Retina (tissue), 1 donor: ENCODE measurements at regions not wholly inside any gene's neighbourhood (a gene's known extent, or its start where the extent isn't known, plus 50 kb on each side); places are given as distances from the start of the nearest gene placed in this dataset.

Source experiments
- DNase-seq: peaks from one replicate; pipeline ENCODE4 v3.0.0-alpha.2; 2016

GRCh38 chr10:123536176-123536845, 129.8 kb upstream of the GPR26 start:
- no peak for DNase-seq

- no peak for DNase-seq
Measured at GRCh38 chr10:123537188-123537961, 128.8 kb upstream of the GPR26 start.

GRCh38 chr10:123538401-123539320, 127.5 kb upstream of the GPR26 start:
- DNase-seq: no peak

- no peak for DNase-seq
Measured at GRCh38 chr10:123544986-123545385, 121.2 kb upstream of the GPR26 start.

GRCh38 chr10:123548770-123549169, 117.4 kb upstream of the GPR26 start:
- DNase-seq: no peak

GRCh38 chr10:123549761-123550454, 116.2 kb upstream of the GPR26 start:
- DNase-seq: no peak

DNA sequence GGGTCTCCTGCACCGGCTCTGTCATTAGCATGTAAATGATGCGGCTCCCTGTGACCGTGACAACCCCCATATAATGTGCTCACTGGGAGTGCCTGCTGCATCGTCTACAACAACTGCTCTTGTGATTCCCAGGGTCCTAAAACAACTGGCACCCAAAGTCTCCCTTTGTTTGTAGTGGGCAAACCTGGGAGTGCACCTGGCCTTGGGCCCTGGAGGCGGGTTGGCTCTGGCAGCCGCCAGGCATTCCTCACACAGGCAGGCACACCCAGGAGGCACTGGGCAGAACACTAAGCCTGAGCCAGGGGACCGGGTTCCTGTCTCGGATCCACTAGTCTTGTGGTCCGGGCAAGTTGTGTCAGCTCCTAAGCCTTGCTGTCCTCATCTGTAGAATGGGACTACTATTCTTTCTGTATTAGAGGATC, 115.5 kb upstream of the GPR26 start:
- DNase-seq: no peak

DNA sequence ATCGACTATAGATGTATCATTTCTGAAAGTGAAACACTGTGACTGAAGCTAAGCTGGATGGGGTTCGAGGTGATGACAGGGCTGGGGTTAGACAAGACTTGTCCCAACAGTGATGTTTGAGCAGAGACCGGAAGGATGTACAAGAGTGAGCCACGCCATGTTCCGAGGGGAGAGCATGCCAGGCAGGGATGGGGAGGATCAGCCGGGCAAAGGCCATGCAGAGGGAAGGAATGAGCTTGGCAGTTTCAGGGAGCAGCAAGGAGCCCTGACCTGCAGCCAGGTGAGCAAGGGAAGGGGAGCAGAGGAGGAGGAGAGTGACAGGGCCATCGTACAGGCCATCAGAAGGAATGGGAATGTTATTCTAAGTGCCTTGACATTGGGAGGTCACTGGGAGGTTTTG, 114.9 kb upstream of the GPR26 start:
- DNase-seq: no peak

GRCh38 chr10:123552760-123553554, 113.2 kb upstream of the GPR26 start:
- no peak for DNase-seq

- DNase-seq: no peak
Measured at GRCh38 chr10:123553810-123554430, 112.2 kb upstream of the GPR26 start.

GRCh38 chr10:123554656-123555055, 111.5 kb upstream of the GPR26 start:
- DNase-seq: no peak

DNA sequence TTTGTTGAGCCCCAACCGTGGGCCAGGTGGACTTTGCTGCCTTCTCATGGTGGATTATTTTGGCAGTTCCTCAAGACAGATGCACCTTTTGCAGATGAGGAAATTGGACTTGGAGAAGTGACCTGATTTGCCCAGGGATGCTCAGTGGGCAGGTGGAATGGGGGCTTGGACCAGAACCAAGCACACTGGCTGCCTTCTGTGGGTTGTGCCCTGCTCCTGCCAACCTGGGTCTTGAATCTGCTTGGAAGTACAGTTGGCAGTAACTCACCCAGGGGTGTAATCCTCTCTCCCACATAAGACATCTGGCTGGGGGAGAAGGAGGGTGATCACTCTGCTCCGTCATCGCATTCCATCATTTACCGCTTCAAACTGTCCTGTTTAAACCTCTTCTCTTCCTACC, 110.5 kb upstream of the GPR26 start:
- no peak for DNase-seq

DNA sequence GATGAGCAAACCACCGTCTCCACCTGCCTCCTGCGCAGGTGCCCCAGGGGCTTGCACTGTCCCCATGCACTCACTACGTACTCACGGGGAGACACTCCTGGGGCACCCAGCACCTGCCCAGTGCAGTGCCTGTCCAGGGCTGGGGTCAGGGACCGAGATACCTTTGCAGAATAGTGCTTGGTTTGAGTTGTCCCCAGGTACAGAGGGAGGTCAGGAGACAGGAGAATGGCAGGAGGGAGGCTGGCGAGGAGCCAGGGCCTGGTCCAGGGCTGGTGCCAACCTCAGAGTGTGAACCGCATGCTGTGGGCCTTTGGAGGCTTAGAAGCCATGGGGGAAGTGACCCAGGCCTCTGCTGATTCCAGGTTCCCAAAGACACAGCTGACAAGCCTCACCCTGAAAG, 110.1 kb upstream of the GPR26 start:
- no peak for DNase-seq

DNA sequence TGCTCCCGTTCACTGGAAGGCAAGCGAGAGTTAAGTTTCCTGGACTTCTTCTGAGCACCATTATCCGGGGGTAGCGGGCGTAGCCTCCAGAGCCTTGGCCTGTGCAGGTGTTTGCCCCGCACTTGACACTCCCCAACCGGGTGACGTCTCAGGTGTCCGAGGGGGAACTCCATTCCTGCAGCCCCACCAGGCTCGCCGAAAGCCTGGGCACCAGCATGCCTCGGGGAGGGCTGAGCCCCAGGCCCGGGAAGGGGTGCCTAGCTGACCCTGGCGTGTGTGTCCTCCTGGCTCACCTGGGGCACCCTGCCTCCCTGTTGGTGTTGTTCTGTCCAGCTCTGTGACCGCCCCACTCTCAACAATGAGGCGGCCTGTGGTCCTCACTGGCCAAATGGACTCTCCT, 109.4 kb upstream of the GPR26 start:
- DNase-seq: no peak

DNA sequence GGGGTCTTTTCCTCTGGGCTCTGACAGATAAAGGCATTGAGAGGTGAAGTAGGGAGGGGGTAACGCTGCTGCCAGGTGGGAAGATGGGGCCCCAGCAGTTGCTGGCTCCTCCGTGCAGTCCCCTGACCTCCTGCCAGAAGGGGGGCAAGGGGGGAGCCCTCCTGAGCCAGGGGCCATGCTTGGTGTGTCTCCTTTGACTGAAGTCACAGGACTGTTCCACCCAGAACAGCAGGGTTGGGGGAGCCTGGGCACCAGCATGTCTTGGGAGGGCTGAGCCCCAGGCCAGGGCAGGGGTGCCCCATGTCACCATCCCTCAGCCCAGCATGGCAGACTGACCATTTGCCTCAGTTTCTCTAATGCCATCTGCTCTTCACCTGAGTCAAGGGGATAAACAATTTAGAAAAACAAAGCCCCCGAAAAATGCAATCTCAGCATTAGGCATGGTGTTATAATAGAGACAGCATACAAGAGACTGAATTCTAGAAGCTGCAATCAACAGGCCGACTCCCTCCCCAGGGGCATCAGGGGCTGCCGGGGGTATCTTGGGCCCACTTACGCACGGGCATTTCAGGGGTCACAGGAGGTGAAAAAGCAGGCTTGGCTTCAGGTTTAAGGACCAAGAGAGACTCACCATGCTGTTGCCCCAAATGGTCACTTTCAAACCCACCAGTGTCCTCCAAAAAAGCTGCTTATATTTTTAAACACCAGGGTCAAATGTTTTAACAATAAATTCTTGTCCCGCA, 108.6 kb upstream of the GPR26 start:
- DNase-seq: no peak

- DNase-seq: no peak
Measured at GRCh38 chr10:123558651-123559050, 107.5 kb upstream of the GPR26 start.

DNA sequence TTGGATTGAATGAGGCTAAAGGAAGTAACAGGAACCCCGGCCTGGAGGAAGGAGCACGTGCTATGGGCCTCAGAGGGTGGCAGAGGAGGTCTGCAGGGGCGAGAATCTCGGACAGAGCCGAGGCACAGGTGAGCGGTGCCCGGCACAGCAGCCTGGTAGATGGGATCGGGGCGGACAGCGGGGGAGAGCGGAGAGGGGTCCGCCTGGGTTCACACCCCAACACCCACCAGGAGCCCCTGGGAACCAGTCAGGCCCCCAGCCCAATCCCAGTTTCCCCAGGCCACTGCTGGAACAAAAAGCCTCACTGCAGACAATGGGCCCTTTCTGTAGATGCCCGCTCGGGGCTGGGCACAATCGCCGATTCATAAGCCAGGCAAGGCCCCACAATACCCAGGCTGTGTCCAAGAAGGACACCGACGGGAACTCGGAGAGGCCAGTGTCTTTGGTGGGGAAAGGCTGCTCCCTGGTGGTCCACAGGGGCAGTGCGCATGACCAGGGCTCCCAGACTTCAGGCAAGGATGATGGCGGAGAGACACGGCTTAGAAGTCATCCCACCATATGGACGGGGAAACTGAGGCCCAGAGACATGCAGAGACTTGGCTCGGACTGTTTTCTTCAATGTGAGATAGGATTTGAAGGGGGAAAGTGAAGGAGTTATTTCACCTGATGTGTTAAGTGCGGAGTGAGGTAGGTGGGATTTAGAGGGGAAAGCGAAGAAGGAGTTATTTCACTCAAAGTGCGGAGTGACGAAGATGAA, 106.9 kb upstream of the GPR26 start:
- peak; percentile 89 for DNase-seq

DNA sequence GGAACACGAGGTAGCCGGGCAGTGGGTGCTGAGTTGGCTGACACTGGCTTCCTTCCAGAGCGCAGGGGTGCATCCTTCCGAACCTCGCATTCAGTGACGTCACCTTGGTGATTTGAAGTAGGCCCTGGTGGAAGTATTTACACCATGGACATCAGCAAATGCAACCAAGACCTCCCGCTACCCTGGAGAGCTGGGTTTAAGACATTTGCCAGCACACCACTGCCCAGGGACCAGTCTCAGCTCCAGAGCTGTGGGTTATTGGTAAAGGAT, 106.4 kb upstream of the GPR26 start:
- DNase-seq: no peak

DNA sequence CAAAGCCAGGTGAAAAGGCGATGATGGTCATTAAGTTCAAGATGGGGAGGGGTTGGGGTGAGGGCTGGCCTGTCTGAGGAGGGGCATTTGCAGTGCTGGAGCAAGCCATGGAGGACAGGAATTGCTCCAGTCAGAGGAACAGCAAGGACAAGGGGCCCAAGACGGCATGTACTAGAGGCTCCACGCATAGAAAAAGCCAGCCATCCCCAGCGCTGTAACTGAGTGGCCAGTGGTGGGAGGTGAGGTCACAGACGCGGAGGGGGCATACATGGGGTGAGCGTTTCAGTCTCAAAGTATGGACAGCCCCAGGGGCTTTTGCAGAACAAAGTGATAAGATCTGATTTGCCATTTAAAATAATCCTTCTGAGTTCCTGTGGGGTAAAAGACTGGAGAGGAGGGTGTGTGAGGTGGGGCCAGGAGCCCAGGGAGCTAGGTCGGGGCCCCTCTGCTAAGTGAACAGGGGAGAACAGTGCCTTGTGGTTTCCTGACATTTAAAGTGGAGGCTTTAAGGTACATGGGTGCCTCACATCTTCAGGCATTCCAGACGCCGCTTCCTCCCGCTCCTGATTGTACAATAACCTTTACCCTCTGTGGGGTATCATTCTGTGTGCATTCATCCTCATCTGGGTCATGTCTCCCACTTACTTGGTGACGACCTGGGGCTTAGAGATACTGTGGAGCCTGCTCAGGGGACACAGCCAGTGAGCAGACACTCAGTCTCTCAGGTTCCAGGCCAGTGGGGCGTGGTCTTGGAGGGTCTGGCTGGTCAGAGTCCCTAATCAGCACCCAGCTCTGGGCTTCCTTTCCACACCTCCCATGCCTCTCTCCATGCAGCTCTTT, 105.6 kb upstream of the GPR26 start:
- DNase-seq: no peak

DNA sequence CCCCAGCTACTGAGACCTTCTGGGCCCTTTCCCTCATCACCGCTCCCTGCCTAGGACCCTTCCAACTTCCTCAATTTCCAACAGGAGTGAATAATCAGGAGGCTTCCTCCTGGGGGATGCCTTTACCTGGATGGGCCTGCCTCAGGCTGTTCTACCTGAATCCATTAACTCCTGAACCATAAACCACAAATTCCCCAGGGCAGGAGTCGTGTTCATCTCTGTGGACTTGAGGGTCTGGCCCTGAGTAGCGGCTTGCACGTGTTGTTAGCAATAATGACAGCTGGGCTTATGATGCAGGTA, 105.1 kb upstream of the GPR26 start:
- DNase-seq: no peak
